ENCODE measurements at regions not wholly inside any gene's neighbourhood (a gene's known extent, or its start where the extent isn't known, plus 50 kb on each side); places are given as distances from the start of the nearest gene placed in this dataset.
A peak's percentile ranks its signal among the peaks of the same experiment; 100 is the strongest.
"Not testable (repeated sequence)": the region's sequence is repeated elsewhere in the genome, so short reads cannot be mapped to it uniquely, and the experiment has no call there.

DNA sequence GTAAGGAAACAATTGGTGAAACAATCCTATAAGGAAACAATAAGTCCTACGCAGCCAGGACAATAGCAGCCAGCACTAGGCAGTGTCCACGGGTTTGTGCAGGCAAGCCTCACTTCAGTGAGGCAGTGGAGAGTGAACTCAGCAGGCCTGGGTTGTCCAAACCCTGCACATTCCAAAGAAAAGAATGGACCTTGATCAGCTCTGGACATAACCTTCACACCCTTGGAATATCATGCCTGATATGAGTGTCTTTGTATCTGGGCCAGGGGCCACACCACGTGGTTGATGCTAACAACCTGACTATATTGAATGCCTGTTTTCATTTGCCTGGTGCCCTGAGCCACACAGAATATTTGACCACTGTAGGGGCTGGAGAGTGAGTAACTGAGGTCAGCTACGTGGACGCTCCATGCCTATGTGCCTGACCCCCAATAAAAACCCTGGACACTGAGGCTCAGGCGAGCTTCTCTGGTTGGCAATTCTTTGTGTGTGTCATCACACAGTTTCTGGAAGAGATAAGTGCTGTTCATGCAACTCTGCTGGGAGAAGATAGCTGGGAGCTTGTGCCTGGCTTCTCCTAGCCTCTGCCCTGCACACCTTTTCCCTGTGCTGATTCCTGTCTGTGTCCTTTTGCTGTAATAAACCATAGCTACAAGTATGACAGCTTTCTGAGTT, 81.4 kb upstream of the NCOR2 start:
- no peak for DNase-seq

DNA sequence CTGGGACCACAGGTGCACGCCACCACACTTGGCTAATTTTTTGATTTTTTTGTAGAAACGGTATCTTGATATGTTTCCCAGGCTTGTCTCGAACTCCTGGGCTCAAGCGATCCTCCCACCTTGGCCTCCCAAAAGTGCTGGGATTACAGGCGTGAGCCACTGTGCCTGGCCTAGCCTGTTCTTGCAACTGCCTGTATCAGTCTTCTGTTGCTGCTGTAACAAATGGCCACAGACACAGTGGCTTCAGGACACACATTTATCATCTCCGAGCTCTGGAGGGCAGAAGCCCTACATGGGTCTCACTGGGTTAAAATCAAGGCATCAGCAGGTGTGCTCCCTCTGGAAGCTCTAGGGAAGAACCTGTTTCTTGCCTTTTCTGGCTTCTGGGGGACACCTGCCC, 79.9 kb upstream of the NCOR2 start:
- DNase-seq, result no peak

GRCh38 chr12:124646385-124647230, 79.2 kb upstream of the NCOR2 start:
- peak; percentile 84 for DNase-seq

DNA sequence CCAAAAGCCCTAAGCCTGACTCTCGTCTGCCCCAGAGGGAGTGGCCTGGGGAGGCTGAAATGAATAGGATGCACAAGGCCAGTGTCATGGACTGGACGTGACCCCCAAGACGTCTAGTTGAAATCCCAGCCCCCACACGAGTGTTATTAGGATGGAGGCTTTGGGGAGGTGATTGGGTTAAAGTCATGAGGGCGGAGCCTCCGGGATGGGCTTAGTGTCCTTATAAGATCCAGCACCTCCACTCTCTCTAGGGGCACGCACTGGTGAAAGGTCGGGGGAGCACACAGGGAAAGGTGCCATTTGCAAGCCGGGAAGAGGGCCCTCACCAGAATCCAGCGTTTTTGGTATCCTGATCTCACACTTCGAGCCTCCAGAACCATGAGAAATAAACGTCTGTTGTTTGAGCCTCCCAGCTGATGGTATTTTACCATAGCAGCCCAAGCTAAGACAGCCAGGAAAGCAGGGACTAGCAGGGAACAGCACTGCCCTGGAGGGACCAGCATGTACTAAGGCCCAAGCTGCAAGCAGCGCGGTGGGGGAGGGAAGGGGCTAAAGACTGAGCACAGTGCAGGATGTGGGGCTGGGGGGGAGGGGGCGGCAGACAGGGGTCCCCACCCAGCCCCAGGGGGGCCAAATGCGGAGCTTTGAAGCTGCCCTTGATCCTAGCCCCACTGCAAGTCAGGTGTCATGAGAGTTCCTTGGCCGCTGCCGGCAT, 78.3 kb upstream of the NCOR2 start:
- DNase-seq, result no peak

GRCh38 chr12:124643768-124644167, 76.4 kb upstream of the NCOR2 start:
- not testable (repeated sequence) for DNase-seq

GRCh38 chr12:124642105-124642504, 74.7 kb upstream of the NCOR2 start:
- DNase-seq, result no peak

DNA sequence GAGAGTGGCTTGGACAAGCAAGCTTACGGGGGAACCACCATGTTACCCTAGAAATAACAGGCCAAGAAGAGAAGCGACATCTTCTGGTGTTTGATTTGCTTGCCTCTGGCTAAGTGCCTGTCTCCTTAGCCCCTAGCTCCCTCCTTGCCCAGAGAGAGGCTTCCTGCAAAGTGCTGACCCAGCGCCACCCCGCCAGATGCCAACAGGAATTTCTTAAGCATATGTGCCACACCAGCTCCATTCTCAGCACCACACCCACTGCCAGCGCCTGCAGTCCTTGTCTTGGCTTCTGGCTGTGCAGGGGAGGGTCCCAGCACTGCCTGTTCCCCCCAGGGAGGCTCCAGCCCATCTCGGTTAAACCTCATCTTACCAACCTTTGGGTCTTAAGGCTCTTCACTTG, 74.2 kb upstream of the NCOR2 start:
- DNase-seq, result no peak

GRCh38 chr12:124640056-124640455, 72.6 kb upstream of the NCOR2 start:
- DNase-seq, result no peak

DNA sequence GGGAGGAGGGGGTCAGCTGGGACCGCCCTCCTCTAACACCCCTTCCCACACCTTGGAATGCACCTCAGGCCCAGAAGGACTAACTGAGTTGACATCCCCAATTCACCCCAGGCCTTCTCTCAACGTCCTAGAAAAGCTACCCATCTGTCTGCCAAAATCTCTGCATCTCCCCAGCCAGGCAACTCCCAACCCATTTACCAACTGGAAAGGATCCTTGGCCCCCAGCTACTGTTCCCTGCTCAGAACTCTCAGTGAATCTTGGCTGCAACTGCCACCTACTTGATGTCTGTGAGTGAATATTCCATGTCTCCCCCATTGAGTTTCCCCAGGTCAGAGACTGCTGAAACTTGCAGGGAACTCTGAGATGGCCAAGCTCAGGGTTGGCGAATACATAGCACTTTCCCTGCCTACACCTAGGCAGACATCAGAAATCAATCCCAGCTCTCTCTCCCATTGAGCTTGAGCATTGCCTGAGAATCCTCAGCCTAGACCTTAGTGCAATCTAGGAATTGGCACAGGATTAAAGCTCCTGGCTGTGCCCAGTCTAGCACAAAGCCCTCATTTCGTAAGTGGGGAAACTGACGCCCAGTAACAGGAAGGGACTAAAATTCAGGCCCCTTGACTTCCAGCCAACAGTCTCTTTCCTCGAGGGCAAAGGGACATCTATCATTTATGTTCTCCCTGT, 71.9 kb upstream of the NCOR2 start:
- no peak for DNase-seq

GRCh38 chr12:124637581-124637981, 70.2 kb upstream of the NCOR2 start:
- no peak for DNase-seq

- DNase-seq, result no peak
These were observed 69.8 kb upstream of the NCOR2 start for GRCh38 chr12:124637163-124637562.

DNA sequence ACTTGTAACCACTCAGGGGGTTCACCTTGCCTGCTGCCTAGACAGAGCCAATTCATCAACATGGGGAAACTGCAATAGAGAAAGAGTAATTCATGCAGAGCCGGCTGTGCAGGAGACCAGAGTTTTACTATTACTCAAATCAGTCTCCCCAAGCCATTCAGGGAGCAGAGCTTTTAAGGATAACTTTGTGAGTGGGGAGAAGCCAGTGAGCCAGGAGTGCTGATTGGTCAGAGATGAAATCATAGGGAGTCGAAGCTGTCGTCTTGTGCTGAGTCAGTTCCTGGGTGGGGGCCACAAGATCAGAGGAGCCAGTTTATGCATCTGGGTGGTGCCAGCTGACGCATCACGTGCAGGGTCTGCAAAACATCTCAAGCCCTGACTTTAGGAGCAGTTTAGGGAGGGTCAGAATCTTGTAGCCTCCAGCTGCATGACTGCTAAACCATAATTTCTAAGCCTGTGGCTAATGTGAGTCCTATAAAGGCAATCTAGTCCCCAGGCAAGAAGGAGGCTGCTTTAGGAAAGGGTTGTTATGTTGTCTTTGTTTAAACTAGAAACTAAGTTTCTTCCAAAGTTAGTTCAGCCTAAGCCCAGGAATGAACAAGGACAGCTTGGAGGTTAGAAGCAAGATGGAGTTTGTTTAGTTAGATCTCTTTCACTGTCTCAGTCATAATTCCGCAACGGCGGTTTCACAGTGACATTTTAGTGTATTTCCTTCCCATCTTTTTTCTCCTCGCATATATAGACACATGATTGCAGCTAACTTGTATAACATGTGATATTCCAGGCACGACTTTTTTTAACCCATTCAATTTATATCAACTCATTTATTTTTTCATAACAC, 68.9 kb upstream of the NCOR2 start:
- DNase-seq, result peak; percentile 56

- DNase-seq, result no peak
These were observed 67.9 kb upstream of the NCOR2 start for GRCh38 chr12:124635316-124635715.

- no peak for DNase-seq
These were observed 66.3 kb upstream of the NCOR2 start for GRCh38 chr12:124633365-124634362.

DNA sequence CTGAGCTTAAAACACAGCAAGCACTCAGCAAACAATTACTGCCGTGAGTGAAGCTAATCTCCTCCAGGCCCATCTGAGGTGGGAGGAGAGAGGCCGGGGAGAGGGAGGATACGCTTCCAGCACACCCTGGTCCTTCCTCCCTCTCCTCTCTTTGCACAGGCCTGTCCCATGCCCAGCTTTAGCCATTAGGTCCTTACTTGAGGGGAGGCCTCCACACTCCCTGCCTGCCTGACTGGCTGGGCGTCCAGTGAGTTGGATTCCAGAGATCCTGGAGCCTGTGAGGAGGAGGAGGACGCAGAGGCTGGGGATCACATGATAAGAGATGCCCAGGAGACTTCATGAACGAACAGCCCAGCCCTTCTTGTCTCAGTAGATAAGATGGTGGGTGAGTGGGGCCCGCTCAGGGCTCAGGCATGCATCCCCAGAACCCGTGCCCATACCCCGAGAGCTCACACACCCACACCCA, 65.1 kb upstream of the NCOR2 start:
- no peak for DNase-seq

- no peak for DNase-seq
These were observed 64.4 kb upstream of the NCOR2 start for GRCh38 chr12:124631681-124632256.

DNA sequence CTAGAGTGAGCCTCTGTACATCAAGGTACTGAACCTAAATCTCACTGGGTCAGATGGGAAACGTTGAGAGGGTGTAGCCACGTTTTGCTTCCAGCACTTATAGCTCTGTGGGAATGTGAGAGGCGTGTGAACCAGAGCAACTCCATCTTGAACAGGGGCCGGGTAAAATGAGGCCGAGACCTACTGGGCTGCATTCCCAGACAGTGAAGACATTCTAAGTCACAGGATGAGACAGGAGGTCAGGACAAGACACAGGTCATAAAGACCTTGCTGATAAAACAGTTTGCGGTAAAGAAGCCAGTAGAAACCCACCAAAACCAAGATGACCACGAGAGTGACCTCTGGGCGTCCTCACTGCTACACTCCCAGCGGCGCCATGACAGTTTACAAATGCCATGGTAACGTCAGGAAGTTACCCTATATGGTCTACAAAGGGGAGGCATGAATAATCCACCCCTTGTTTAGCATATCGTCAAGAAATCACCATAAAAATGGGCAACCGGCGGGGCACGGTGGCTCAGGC, 63.4 kb upstream of the NCOR2 start:
- DNase-seq, result no peak

DNA sequence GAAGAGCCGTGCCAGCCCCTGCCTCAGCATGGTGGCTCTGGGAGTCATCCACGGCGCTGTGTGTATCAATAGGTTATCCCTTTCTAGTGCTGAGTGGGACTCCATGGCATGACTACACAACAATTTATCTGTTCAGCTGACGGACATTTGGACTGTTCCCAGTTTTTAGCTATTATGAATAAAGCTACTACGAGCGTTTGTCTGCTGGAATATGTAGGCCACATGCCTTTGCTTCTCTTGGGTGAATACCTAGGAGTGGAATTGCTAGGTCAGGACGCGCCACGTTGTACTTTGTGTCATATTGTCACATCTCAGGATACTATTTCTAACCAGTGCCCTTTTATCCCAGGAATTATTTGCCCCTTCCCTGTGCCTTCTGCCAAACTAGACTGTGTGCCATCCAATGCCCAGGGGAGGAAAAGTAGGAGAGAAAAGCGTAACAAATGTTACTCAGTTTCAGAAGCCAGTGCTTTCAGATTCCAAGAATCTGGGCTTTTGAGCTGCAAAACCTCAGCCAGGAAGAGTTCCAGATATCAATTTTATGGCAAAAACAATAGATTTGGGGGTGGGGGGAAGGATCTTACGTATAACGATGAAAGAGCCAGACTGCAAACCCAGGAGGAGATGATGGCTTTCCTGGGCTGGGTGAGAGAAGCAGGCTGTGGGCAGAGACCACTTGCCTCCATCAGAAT, 62.5 kb upstream of the NCOR2 start:
- no peak for DNase-seq

GRCh38 chr12:124629117-124629516, 61.7 kb upstream of the NCOR2 start:
- DNase-seq, result no peak

- no peak for DNase-seq
These were observed 60.5 kb upstream of the NCOR2 start for GRCh38 chr12:124627956-124628355.
